ENCODE measurements at regions not wholly inside any gene's neighbourhood (a gene's known extent, or its start where the extent isn't known, plus 50 kb on each side); places are given as distances from the start of the nearest gene placed in this dataset.

DNA sequence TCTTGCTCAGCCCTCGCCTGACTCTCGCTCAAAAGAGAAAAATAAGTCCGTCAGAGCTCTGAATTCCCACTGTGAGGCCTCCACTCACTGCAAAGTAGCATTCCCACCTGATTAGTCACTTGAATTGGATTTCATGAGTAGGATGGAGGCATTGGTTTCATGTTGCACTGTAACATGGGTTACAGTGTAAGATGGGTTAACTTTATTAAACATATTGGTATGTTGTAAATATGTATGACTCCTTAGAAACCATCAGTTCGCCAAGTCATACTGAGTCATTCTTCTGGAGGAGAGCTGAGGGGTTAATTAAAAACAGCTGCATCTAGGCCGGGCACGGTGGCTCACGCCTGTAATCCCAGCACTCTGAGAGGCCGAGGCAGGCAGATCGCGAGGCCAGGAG lies 93.8 kb upstream of the BNC2 start:
- H3K27me3 ChIP-seq (ENCODE audit: control insufficient read depth in 1 of 2, insufficient read depth in 2 of 2, low read length in 2 of 2), result no peaks in the 10 kb centered on the region
- H3K4me3 ChIP-seq (ENCODE audit: low read length), result no peak overlapping the region
- no peak for ATAC-seq (ENCODE audit: poor library complexity)
- no peaks in the 10 kb centered on the region for H3K4me1 ChIP-seq (ENCODE audit: insufficient read depth, low read length)
- H3K9me3 ChIP-seq (ENCODE audit: control insufficient read depth in 1 of 2, insufficient read depth in 1 of 2, low read length in 2 of 2), result peaks cover 0 to 29% of the 10 kb centered on the region in 2 experiments
- Mint-ChIP-seq H3K36me3 (ENCODE audit: low read depth) (no peaks in the 10 kb centered on the region), H3K9me3 (peaks cover 21% of the 10 kb centered on the region), H3K27me3 (no peaks in the 10 kb centered on the region), H3K27ac (no peak overlapping the region), H3K4me3 (no peak overlapping the region), H3K4me1 (ENCODE audit: low read depth) (no peaks in the 10 kb centered on the region)
- CTCF ChIA-PET, result no interaction called here
- POLR2A ChIA-PET, result no interaction called here
- TF ChIP-seq, protein P1, sequence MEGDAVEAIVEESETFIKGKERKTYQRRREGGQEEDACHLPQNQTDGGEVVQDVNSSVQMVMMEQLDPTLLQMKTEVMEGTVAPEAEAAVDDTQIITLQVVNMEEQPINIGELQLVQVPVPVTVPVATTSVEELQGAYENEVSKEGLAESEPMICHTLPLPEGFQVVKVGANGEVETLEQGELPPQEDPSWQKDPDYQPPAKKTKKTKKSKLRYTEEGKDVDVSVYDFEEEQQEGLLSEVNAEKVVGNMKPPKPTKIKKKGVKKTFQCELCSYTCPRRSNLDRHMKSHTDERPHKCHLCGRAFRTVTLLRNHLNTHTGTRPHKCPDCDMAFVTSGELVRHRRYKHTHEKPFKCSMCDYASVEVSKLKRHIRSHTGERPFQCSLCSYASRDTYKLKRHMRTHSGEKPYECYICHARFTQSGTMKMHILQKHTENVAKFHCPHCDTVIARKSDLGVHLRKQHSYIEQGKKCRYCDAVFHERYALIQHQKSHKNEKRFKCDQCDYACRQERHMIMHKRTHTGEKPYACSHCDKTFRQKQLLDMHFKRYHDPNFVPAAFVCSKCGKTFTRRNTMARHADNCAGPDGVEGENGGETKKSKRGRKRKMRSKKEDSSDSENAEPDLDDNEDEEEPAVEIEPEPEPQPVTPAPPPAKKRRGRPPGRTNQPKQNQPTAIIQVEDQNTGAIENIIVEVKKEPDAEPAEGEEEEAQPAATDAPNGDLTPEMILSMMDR (IDR thresholded peaks at IDR 0.05), result no peak
- intact Hi-C loops (cut with DNase I, micrococcal nuclease), result no loop called here
- no peak for DNase-seq
- H3K27ac ChIP-seq (ENCODE audit: low read depth in 1 of 2, low read length in 2 of 2), result no peak overlapping the region
- no peaks in the 10 kb centered on the region for H3K36me3 ChIP-seq (ENCODE audit: insufficient read depth, low read length)

DNA sequence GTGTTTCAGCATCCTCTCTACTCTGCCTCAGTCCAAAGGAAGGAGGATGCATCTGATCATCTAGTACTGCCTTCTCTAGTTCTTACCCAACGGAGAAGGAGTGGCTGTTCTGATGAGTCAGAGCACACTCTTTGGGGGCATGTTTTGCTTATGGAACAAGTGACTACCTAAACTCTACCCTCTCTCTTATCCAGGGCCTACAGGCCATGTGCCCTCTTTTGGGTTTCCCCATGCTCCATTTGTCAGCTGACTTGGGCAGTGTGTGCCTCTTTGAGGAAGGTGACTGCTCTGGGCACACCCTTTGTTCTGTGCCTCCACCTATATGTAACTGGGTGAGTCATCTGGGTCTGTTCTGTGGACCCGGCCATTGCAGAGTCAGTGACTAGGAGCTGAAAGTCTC lies 89.6 kb upstream of the BNC2 start:
- Mint-ChIP-seq H3K9me3 (peaks cover 15% of the 10 kb centered on the region), H3K27ac (no peak overlapping the region), H3K27me3 (no peaks in the 10 kb centered on the region), H3K4me3 (no peak overlapping the region), H3K36me3 (ENCODE audit: low read depth) (no peaks in the 10 kb centered on the region), H3K4me1 (ENCODE audit: low read depth) (no peaks in the 10 kb centered on the region)
- Histone ChIP-seq H3K4me1 (ENCODE audit: insufficient read depth, low read length) (no peaks in the 10 kb centered on the region), H3K36me3 (ENCODE audit: insufficient read depth, low read length) (no peaks in the 10 kb centered on the region), H3K9me3 (ENCODE audit: control insufficient read depth in 1 of 2, insufficient read depth in 1 of 2, low read length in 2 of 2) (peaks cover 0 to 13% of the 10 kb centered on the region in 2 experiments), H3K27me3 (ENCODE audit: control insufficient read depth in 1 of 2, insufficient read depth in 2 of 2, low read length in 2 of 2) (no peaks in the 10 kb centered on the region), H3K27ac (ENCODE audit: low read depth in 1 of 2, low read length in 2 of 2) (no peak overlapping the region), H3K4me3 (ENCODE audit: low read length) (no peak overlapping the region)
- TF ChIP-seq, protein P1 (IDR thresholded peaks at IDR 0.05), result no peak
- CTCF ChIA-PET, result no interaction called here
- DNase-seq, result no peak
- no peak for ATAC-seq (ENCODE audit: poor library complexity)
- intact Hi-C loops (cut with DNase I, micrococcal nuclease), result no loop called here
- POLR2A ChIA-PET, result no interaction called here

DNA sequence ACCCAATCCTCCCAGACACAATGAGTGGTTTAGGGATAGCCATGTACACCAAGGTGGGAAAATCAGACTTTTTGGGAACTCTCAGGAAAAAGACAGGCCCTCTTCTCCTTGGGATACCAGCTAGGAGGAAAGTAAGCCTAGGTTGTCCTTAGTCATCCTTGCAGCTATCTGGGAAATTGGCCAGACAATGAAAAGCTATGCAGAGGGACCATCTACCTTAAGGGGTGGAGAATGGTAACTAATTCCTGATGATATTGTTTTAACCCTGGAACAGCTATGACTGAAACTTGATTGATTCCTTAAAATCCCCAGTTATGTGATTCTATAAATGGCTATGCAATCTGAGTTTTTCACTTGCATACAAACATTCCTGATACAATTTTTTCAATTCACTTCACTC lies 88.9 kb upstream of the BNC2 start:
- Histone ChIP-seq H3K36me3 (ENCODE audit: insufficient read depth, low read length) (no peaks in the 10 kb centered on the region), H3K27me3 (ENCODE audit: control insufficient read depth in 1 of 2, insufficient read depth in 2 of 2, low read length in 2 of 2) (no peaks in the 10 kb centered on the region), H3K4me1 (ENCODE audit: insufficient read depth, low read length) (no peaks in the 10 kb centered on the region), H3K9me3 (ENCODE audit: control insufficient read depth in 1 of 2, insufficient read depth in 1 of 2, low read length in 2 of 2) (peaks cover 0 to 14% of the 10 kb centered on the region in 2 experiments), H3K4me3 (ENCODE audit: low read length) (no peak overlapping the region), H3K27ac (ENCODE audit: low read depth in 1 of 2, low read length in 2 of 2) (no peak overlapping the region)
- POLR2A ChIA-PET, result no interaction called here
- CTCF ChIA-PET, result no interaction called here
- no peak overlapping the region for H3K27ac Mint-ChIP-seq
- peaks cover 12% of the 10 kb centered on the region for H3K9me3 Mint-ChIP-seq
- H3K4me1 Mint-ChIP-seq (ENCODE audit: low read depth), result no peaks in the 10 kb centered on the region
- DNase-seq, result no peak
- no peaks in the 10 kb centered on the region for H3K36me3 Mint-ChIP-seq (ENCODE audit: low read depth)
- TF ChIP-seq, protein P1 (IDR thresholded peaks at IDR 0.05), result no peak
- H3K4me3 Mint-ChIP-seq, result no peak overlapping the region
- H3K27me3 Mint-ChIP-seq, result no peaks in the 10 kb centered on the region
- intact Hi-C loops (cut with DNase I, micrococcal nuclease), result no loop called here
- ATAC-seq (ENCODE audit: poor library complexity), result no peak
